ENCODE measurements at regions not wholly inside any gene's neighbourhood (a gene's known extent, or its start where the extent isn't known, plus 50 kb on each side); places are given as distances from the start of the nearest gene placed in this dataset.

- H3K79me2 ChIP-seq (ENCODE audit: control insufficient read depth in 1 of 2, insufficient read depth in 2 of 2, low read length in 2 of 2), result no peaks in the 10 kb centered on the region
- no peak overlapping the region for H3K23ac ChIP-seq (ENCODE audit: insufficient read length)
- no peaks in the 10 kb centered on the region for H3K9me3 ChIP-seq (ENCODE audit: insufficient read depth in 2 of 2, low read depth in 1 of 2, low read length in 1 of 2)
- H4K8ac ChIP-seq (ENCODE audit: extremely low read depth, insufficient read depth, low read length), result no peak overlapping the region
- DNase-seq (ENCODE audit: low read depth in 1 of 2, low spot score in 2 of 2) (no peak), FAIRE-seq (no peak)
- no peaks in the 10 kb centered on the region for H3K36me3 ChIP-seq (ENCODE audit: control insufficient read depth in 2 of 4, insufficient read depth in 4 of 4, low read length in 3 of 4)
- no peak overlapping the region for H2AK5ac ChIP-seq (ENCODE audit: low read depth, low read length)
- no peak overlapping the region for H3K27ac ChIP-seq (ENCODE audit: low read depth, low read length)
- no peaks in the 10 kb centered on the region for H4K20me1 ChIP-seq (replicated peaks in 1 of 2; ENCODE audit: control insufficient read depth in 1 of 2, insufficient read depth in 2 of 2, low read length in 2 of 2)
- WGBS, 2 experiments (ENCODE audit: extremely low coverage in 1 of 2, insufficient coverage in 1 of 2, insufficient read length in 1 of 2, insufficient replicate concordance in 2 of 2, low coverage in 1 of 2, low lambda C conversion rate in 2 of 2, missing lambda C conversion rate in 1 of 2), result 49% methylated on average over 7 of the region's 7 CpGs; no CpG with 5 or more reads in 1 of the 2 experiments
- no peak overlapping the region for H2BK12ac ChIP-seq (ENCODE audit: low read depth, low read length)
- H3K56ac ChIP-seq (replicated peaks; ENCODE audit: insufficient read length, low read depth, low read length), result no peak overlapping the region
- peaks cover 0 to 10% (median 4%) of the 10 kb centered on the region in 4 experiments; a peak in 3 of 7 replicates for H3K4me1 ChIP-seq (replicated peaks in 1 of 4; ENCODE audit: control insufficient read depth in 3 of 4, insufficient read depth in 4 of 4, low read length in 3 of 4)
- H4K91ac ChIP-seq (replicated peaks; ENCODE audit: insufficient read length, low read length), result no peak overlapping the region
- no peak overlapping the region for H3K18ac ChIP-seq (ENCODE audit: extremely low read depth, low read length)
- H3K9ac ChIP-seq (replicated peaks in 1 of 4; ENCODE audit: extremely low read depth in 1 of 4, low read depth in 3 of 4, low read length in 3 of 4), result no peak overlapping the region
- H3K79me1 ChIP-seq (ENCODE audit: low read depth, low read length), result no peaks in the 10 kb centered on the region
- no peak overlapping the region for H2BK15ac ChIP-seq (ENCODE audit: low read length)
- POLR2A ChIA-PET (ENCODE audit: partially characterized antibody), result interaction anchor here (0.6 kb wide), 1 partner anchor 668 kb away, joined by 3 read pairs; no protein-coding TSS in a partner anchor
- H4K5ac ChIP-seq (ENCODE audit: insufficient read length, low read depth, low read length), result no peak overlapping the region
- H3K27me3 ChIP-seq (replicated peaks in 1 of 4; ENCODE audit: control insufficient read depth in 3 of 4, extremely low read depth in 1 of 4, insufficient read depth in 3 of 4, low read length in 3 of 4), result peaks cover 0 to 2% (median 0%) of the 10 kb centered on the region in 4 experiments; a peak in 1 of 7 replicates
- no peak overlapping the region for H2BK5ac ChIP-seq (ENCODE audit: low read depth, low read length)
- H3K14ac ChIP-seq (ENCODE audit: insufficient read length), result no peak overlapping the region
- no peaks in the 10 kb centered on the region for H3K23me2 ChIP-seq (ENCODE audit: low read depth, low read length)
- no peak overlapping the region for H3K4me3 ChIP-seq (ENCODE audit: extremely low read depth in 1 of 4, insufficient read depth in 2 of 4, low read depth in 3 of 4, low read length in 4 of 4)
- no peak for TF ChIP-seq USF2 (IDR thresholded peaks at IDR 0.05; ENCODE audit: low read length)
- no peak for TF ChIP-seq CTBP2 (IDR thresholded peaks at IDR 0.05; ENCODE audit: borderline replicate concordance, insufficient read depth, insufficient read length, low read length)
- no peak for TF ChIP-seq BACH1 (IDR thresholded peaks at IDR 0.05; ENCODE audit: low read length)
- TF ChIP-seq POU5F1 (IDR thresholded peaks at IDR 0.05; ENCODE audit: low read depth, low read length), result no peak
- TF ChIP-seq HDAC2 (IDR thresholded peaks at IDR 0.05; ENCODE audit: borderline replicate concordance in 1 of 2, low read depth in 2 of 2, low read length in 2 of 2), result no peak
- no peak overlapping the region for H2BK20ac ChIP-seq (ENCODE audit: low read length)
- peak overlapping the region in 1 of 2 experiments; percentile 41; a peak in 2 of 4 replicates for H3K4me2 ChIP-seq (ENCODE audit: insufficient read depth in 1 of 2, low read depth in 2 of 2, low read length in 2 of 2)
- H2BK120ac ChIP-seq (replicated peaks; ENCODE audit: low read depth, low read length), result no peak overlapping the region
- CTCF ChIA-PET (ENCODE audit: partially characterized antibody), result interaction anchor here (0.6 to 5.7 kb wide), 10 partner anchors 10 to 880 kb away, joined by 3 to 33 read pairs (median 4); no protein-coding TSS in a partner anchor
- no peak overlapping the region for H3K4ac ChIP-seq (replicated peaks; ENCODE audit: insufficient read length, low read depth, low read length)
- H2AFZ ChIP-seq (ENCODE audit: low read length), result no peak overlapping the region
Observed at GRCh38 chr6:91279740-91280493, 693.0 kb upstream of the MAP3K7 start.

All from H1 (cell line).